ENCODE measurements at regions not wholly inside any gene's neighbourhood (a gene's known extent, or its start where the extent isn't known, plus 50 kb on each side); places are given as distances from the start of the nearest gene placed in this dataset.

DNA sequence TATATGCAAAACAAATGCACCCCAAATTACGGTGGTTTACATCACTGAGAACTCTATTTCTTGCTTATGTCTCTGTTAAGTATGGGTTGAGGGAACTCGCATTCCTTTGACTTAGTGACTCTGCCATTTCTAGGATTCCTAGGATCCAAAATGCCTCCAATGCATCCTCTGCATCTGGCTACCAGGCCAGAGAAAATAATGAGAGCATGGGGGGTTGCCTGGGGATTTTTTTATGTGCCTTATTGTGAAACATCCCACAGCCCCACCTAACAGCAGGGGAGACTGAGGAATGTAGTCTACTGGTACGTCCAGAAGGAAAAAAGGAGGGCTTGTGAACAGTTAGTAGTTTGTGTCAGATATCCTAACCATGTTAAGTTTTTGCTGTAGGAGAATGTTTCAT lies 466.0 kb upstream of the ARRDC3 start:
- DNase-seq (ENCODE audit: low read depth): no peak
- H3K4me3 ChIP-seq (ENCODE audit: low read depth, low read length): no peak overlapping the region
- TF ChIP-seq, protein P1, sequence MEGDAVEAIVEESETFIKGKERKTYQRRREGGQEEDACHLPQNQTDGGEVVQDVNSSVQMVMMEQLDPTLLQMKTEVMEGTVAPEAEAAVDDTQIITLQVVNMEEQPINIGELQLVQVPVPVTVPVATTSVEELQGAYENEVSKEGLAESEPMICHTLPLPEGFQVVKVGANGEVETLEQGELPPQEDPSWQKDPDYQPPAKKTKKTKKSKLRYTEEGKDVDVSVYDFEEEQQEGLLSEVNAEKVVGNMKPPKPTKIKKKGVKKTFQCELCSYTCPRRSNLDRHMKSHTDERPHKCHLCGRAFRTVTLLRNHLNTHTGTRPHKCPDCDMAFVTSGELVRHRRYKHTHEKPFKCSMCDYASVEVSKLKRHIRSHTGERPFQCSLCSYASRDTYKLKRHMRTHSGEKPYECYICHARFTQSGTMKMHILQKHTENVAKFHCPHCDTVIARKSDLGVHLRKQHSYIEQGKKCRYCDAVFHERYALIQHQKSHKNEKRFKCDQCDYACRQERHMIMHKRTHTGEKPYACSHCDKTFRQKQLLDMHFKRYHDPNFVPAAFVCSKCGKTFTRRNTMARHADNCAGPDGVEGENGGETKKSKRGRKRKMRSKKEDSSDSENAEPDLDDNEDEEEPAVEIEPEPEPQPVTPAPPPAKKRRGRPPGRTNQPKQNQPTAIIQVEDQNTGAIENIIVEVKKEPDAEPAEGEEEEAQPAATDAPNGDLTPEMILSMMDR (IDR thresholded peaks at IDR 0.05; ENCODE audit: low read depth, low read length, missing control alignments): no peak
- in situ Hi-C loops (cut with HindIII; ENCODE audit: low sequenced_read_pairs): no loop called here

DNA sequence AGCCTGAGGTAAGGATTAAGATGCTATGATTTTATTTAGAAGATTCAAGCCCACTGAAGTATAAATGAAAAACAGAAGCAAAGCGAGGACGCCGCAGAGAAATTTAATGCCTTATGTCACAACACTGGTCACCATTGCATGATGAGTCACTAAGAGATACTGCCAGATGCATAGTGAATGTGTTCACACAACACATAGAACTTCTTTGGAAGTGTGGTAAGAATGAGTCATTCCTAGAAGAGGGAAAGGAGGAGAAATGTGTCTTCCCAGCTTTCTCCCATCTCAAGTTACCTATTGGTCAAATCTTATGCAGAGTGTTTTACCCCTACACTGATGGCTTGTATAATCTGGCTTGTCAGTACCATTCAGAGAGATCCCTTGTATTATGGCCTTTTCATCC lies 465.3 kb upstream of the ARRDC3 start:
- TF ChIP-seq, protein P1 (IDR thresholded peaks at IDR 0.05; ENCODE audit: low read depth, low read length, missing control alignments): no peak
- peak; percentile 87 for DNase-seq (ENCODE audit: low read depth)
- in situ Hi-C loops (cut with HindIII; ENCODE audit: low sequenced_read_pairs): no loop called here
- H3K4me3 ChIP-seq (ENCODE audit: low read depth, low read length): no peak overlapping the region

DNA sequence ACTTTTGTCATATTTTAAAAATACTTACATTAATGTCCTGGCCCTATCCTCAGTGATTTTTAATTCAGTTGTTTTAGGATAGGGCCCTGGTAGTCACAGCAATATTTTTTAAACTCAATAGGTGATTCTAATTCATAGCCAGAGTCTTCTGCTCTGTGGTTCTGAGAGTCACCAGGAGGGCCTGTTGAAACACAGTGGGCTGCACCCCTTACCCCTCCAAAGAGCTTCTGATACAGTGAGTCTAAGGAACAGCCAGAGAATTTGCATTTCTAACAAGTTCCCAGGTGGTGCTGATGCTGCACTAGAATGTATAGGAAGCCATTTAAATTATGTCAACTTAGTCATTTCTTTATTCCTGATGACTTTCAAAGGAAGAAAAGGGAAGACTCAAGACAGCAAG lies 458.3 kb upstream of the ARRDC3 start:
- H3K4me3 ChIP-seq (ENCODE audit: low read depth, low read length): no peak overlapping the region
- in situ Hi-C loops (cut with HindIII; ENCODE audit: low sequenced_read_pairs): no loop called here
- DNase-seq (ENCODE audit: low read depth): no peak
- TF ChIP-seq, protein P1 (IDR thresholded peaks at IDR 0.05; ENCODE audit: low read depth, low read length, missing control alignments): no peak

DNA sequence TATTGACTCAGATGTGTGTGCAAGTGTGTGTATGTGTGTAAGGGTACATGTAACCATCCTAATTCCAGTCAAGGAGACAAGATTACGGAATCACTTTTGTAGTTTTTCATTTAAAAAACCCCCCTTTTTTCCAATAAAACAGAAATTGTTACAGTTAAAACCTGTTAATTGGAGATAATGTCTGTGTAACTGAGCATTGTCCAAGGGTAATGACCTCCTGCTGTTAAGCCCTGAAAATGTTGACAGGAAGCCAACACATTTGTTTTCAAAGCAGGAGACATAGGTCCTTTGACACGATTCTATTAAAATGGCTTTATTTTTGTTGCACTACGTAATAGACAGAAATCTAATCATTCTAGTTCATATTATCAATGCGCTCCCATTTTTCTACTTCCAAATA lies 457.3 kb upstream of the ARRDC3 start:
- in situ Hi-C loops (cut with HindIII; ENCODE audit: low sequenced_read_pairs): no loop called here

DNA sequence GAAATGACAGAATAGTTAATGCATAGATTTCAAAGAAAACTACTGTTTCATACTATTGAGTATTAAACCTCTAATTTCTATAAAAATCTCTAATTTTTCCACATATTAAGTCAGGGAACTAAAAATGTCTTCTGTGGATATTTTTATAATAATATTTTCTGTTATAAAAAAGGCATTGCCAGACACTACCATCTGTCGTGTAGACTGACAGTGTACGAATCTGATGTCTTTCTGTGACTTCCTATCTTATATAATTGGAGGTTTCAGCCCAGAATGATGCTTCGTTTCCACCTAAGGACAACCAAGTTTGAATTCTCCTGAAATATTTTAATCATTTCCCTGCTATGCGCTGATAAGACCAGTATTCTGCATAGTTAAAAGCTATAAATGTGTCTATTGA lies 456.6 kb upstream of the ARRDC3 start:
- DNase-seq (ENCODE audit: low read depth): no peak
- in situ Hi-C loops (cut with HindIII; ENCODE audit: low sequenced_read_pairs): no loop called here
- H3K4me3 ChIP-seq (ENCODE audit: low read depth, low read length): no peak overlapping the region
- TF ChIP-seq, protein P1 (IDR thresholded peaks at IDR 0.05; ENCODE audit: low read depth, low read length, missing control alignments): no peak

More for the DNA sequence above, 457.3 kb upstream of the ARRDC3 start:
- TF ChIP-seq, protein P1 (IDR thresholded peaks at IDR 0.05; ENCODE audit: low read depth, low read length, missing control alignments): no peak
- no peak overlapping the region for H3K4me3 ChIP-seq (ENCODE audit: low read depth, low read length)
- peak; percentile 31 for DNase-seq (ENCODE audit: low read depth)

DNA sequence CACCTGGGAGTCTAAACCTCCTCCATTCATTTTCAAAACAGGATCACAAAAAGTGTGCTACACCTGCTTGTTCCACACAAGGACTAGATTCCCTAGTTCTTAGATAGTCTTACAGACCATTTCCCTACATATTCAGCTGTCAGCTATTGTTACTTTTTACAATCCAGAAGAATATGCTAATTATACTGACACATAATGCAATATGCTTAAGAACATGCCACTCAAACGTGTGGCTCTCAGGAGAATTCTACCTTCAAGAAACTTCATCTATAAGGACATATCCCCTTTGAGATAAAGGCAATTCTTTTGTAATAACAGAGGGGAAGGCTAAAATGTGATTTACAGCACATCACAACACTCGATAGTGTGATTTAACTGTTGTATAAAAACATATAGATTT lies 456.1 kb upstream of the ARRDC3 start:
- DNase-seq (ENCODE audit: low read depth): no peak
- in situ Hi-C loops (cut with HindIII; ENCODE audit: low sequenced_read_pairs): no loop called here

More for the DNA sequence above, 456.1 kb upstream of the ARRDC3 start:
- H3K4me3 ChIP-seq (ENCODE audit: low read depth, low read length): no peak overlapping the region
- TF ChIP-seq, protein P1 (IDR thresholded peaks at IDR 0.05; ENCODE audit: low read depth, low read length, missing control alignments): no peak

Measured in astrocyte of the cerebellum (primary cell).